Mesenchymal stem cell (in vitro differentiated cells and primary cell): ENCODE measurements at regions not wholly inside any gene's neighbourhood (a gene's known extent, or its start where the extent isn't known, plus 50 kb on each side); places are given as distances from the start of the nearest gene placed in this dataset.
A peak's percentile ranks its signal among the peaks of the same experiment; 100 is the strongest.

Source experiments
- DNase-seq: peaks from one replicate; pipeline ENCODE4 v3.0.0-alpha.2; 2013
- H2AFZ ChIP-seq: one replicate; pipeline ENCODE4 v1.6.1; 2013; ENCODE audit warnings: low read depth, mild to moderate bottlenecking, control low read depth, inconsistent platforms, low read length, moderate library complexity
- H2AK5ac ChIP-seq: 2 replicates; pipeline ENCODE4 v1.6.1; 2013; ENCODE audit warnings: low read length, moderate library complexity, mild to moderate bottlenecking, inconsistent platforms; ENCODE audit not compliant: severe bottlenecking
- H2BK120ac ChIP-seq: one replicate; pipeline ENCODE4 v1.6.1; 2013; ENCODE audit warnings: low read depth, mild to moderate bottlenecking, inconsistent platforms, low read length, moderate library complexity
- H2BK12ac ChIP-seq, 2 experiments: one replicate each; pipeline ENCODE4 v1.6.1; 2013; ENCODE audit warnings: inconsistent platforms in 2 of 2, low read length in 2 of 2, mild to moderate bottlenecking in 2 of 2, moderate library complexity in 2 of 2, control low read depth in 1 of 2
- H2BK15ac ChIP-seq: one replicate; pipeline ENCODE4 v1.6.1; 2013; ENCODE audit warnings: mild to moderate bottlenecking, low read depth, inconsistent platforms; ENCODE audit not compliant: poor library complexity, severe bottlenecking
- H2BK5ac ChIP-seq: 2 replicates; pipeline ENCODE4 v1.6.1; 2013; ENCODE audit warnings: low read depth, mild to moderate bottlenecking, low read length, control low read depth, inconsistent platforms; ENCODE audit not compliant: poor library complexity, severe bottlenecking
- H3K14ac ChIP-seq, 2 experiments: one replicate each; pipeline ENCODE4 v1.6.1; 2013; ENCODE audit warnings: inconsistent platforms in 2 of 2, low read length in 2 of 2, control low read depth in 1 of 2, mild to moderate bottlenecking in 1 of 2, moderate library complexity in 1 of 2
- H3K18ac ChIP-seq, 2 experiments: one replicate each; pipeline ENCODE4 v1.6.1; 2013; ENCODE audit warnings: inconsistent platforms in 2 of 2, low read length in 2 of 2, control low read depth in 1 of 2, low read depth in 1 of 2, mild to moderate bottlenecking in 1 of 2
- H3K23ac ChIP-seq, 2 experiments: one replicate each; pipeline ENCODE4 v1.6.1; 2013; ENCODE audit warnings: inconsistent platforms in 2 of 2, low read length in 2 of 2, mild to moderate bottlenecking in 2 of 2, moderate library complexity in 2 of 2, control low read depth in 1 of 2
- H3K27ac ChIP-seq: 2 replicates; pipeline ENCODE4 v1.5.1; 2013; ENCODE audit warnings: mild to moderate bottlenecking, moderate library complexity, low read length, control low read depth, inconsistent platforms; ENCODE audit not compliant: poor library complexity, severe bottlenecking
- H3K27me3 ChIP-seq, 2 experiments: 2 replicates each; pipeline versions ENCODE4 v1.6.1 to v1.7.0; 2013; ENCODE audit warnings: low read length in 2 of 2, mild to moderate bottlenecking in 2 of 2, moderate library complexity in 2 of 2, control low read depth in 1 of 2, inconsistent platforms in 1 of 2; ENCODE audit not compliant: control insufficient read depth in 1 of 2, insufficient read depth in 1 of 2
- H3K36me3 ChIP-seq, 2 experiments: 2 replicates each; pipeline versions ENCODE4 v1.6.1 to v1.7.0; 2013; ENCODE audit warnings: low read length in 2 of 2, control low read depth in 1 of 2, inconsistent platforms in 1 of 2, low read depth in 1 of 2, mild to moderate bottlenecking in 1 of 2; ENCODE audit not compliant: insufficient read depth in 2 of 2, control insufficient read depth in 1 of 2
- H3K4ac ChIP-seq, 2 experiments: one replicate each; pipeline ENCODE4 v1.6.1; 2013; ENCODE audit warnings: inconsistent platforms in 2 of 2, low read length in 2 of 2, mild to moderate bottlenecking in 2 of 2, moderate library complexity in 2 of 2, control low read depth in 1 of 2, low read depth in 1 of 2
- H3K4me1 ChIP-seq: 2 replicates; pipeline ENCODE4 v1.6.1; 2013; ENCODE audit warnings: low read depth, low read length, control low read depth; ENCODE audit not compliant: control insufficient read depth, insufficient read depth
- H3K4me2 ChIP-seq: 2 replicates; pipeline ENCODE4 v1.6.1; 2013; ENCODE audit warnings: low read length, mild to moderate bottlenecking, inconsistent platforms; ENCODE audit not compliant: poor library complexity, severe bottlenecking
- H3K4me3 ChIP-seq, 2 experiments: 2 replicates each; pipeline versions ENCODE4 v1.5.1 to v1.7.0; 2013; ENCODE audit warnings: low read length in 2 of 2, mild to moderate bottlenecking in 2 of 2, control low read depth in 1 of 2, low read depth in 1 of 2; ENCODE audit not compliant: insufficient read depth in 1 of 2
- H3K79me1 ChIP-seq: replicated peaks from 2 replicates; pipeline ENCODE4 v1.6.1; 2013; ENCODE audit warnings: mild to moderate bottlenecking, control low read depth, low read length, inconsistent platforms; ENCODE audit not compliant: poor library complexity, severe bottlenecking
- H3K9ac ChIP-seq: 2 replicates; pipeline ENCODE4 v1.7.0; 2013; ENCODE audit warnings: mild to moderate bottlenecking, low read length, moderate library complexity
- H3K9me3 ChIP-seq: 2 replicates; pipeline ENCODE4 v1.7.0; 2013; ENCODE audit warnings: mild to moderate bottlenecking, low read length; ENCODE audit not compliant: control insufficient read depth
- H4K8ac ChIP-seq: one replicate; pipeline ENCODE4 v1.6.1; 2013; ENCODE audit warnings: inconsistent platforms, mild to moderate bottlenecking, low read length, moderate library complexity
- H4K91ac ChIP-seq: one replicate; pipeline ENCODE4 v1.6.1; 2013; ENCODE audit warnings: mild to moderate bottlenecking, low read length, inconsistent platforms
- WGBS: methylation state at CpG from one replicate; pipeline ENCODE4 v1.1.7; 2013; ENCODE audit warnings: mixed read lengths; 5-methylcytosine and 5-hydroxymethylcytosine counted together

DNA sequence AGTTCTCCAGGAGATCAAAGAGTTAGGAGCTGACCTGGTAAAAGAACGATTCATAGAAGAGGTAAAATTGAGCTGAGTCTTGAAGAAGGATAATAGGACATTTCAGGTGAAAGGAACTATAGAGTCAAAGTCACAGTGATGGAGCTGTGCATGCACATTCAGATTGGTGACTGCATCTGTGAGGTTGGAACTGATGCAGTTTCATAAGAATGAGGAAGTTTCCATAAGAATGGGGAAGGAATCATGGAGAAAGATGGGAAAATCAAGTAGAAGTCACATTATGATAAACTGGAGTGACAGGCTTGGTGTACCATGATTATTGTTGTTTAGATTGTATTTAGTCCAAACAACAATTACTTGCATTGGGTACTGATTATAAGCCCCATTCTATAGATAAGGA is 232.2 kb downstream of the FAM76B start:
- no peak overlapping the region for H3K14ac ChIP-seq
- H2AFZ ChIP-seq: no peak overlapping the region
- H2AK5ac ChIP-seq: no peak overlapping the region
- no peaks in the 10 kb centered on the region for H3K4me1 ChIP-seq
- H3K4ac ChIP-seq: no peak overlapping the region
- H3K4me3 ChIP-seq: no peak overlapping the region
- H4K8ac ChIP-seq: no peak overlapping the region
- H2BK120ac ChIP-seq: no peak overlapping the region
- no peak overlapping the region for H3K27ac ChIP-seq
- H3K27me3 ChIP-seq: no peaks in the 10 kb centered on the region
- H2BK15ac ChIP-seq: no peak overlapping the region
- no peak overlapping the region for H3K4me2 ChIP-seq
- 87% methylated on average over 1 of the region's 1 CpG for WGBS
- DNase-seq: no peak
- H2BK12ac ChIP-seq: no peak overlapping the region
- no peak overlapping the region for H4K91ac ChIP-seq
- no peaks in the 10 kb centered on the region for H3K79me1 ChIP-seq
- no peaks in the 10 kb centered on the region for H3K9me3 ChIP-seq
- H3K9ac ChIP-seq: no peak overlapping the region
- no peak overlapping the region for H3K23ac ChIP-seq
- no peak overlapping the region for H3K18ac ChIP-seq
- H3K36me3 ChIP-seq: no peaks in the 10 kb centered on the region
- H2BK5ac ChIP-seq: no peak overlapping the region

DNA sequence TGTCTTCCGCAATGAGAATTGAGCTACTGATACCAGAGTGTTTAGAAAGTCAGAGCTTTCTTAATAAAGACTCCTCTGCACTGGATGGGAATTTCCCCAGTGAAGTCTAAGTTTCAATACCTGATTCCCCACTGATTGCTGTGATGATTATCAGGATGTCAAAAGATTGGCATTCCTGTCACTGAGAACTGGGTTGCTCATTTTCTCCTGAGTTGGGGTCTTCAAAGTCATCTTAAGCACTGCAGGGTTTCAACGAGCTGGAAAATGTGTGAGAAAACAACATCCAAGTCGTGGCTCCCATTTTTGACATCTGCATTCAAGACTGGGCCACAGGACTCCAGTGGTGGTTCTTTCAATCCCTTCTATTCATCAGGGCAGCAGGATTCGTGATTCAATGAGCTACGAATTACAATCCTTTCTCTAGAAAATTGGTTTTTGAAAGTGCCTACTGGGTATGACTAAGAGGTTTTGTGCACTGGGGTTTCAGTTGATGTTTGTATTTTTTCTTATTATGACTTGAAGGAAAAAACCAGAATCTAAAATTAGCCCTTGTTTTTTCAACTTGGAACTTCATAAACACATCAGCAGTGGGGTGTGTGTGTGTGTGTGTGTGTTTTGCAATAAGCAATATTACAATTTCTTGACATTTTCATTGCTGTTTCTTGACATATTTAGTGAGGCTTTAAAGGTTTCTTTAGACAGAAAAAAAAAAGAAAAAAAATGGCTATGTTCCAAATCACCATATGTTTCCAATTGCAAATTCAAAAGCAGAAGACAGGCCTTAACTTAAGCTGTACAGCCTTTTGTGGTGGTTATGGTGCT is 233.0 kb downstream of the FAM76B start:
- H2AFZ ChIP-seq: no peak overlapping the region
- H3K23ac ChIP-seq: no peak overlapping the region
- H4K91ac ChIP-seq: no peak overlapping the region
- H3K14ac ChIP-seq: no peak overlapping the region
- H2BK12ac ChIP-seq: peak overlapping the region in 1 of 2 experiments; percentile 83
- no peak overlapping the region for H2AK5ac ChIP-seq
- H3K18ac ChIP-seq: no peak overlapping the region
- no peak overlapping the region for H3K4me2 ChIP-seq
- peak; percentile 80 for DNase-seq
- H3K79me1 ChIP-seq: no peaks in the 10 kb centered on the region
- H3K36me3 ChIP-seq: no peaks in the 10 kb centered on the region
- no peak overlapping the region for H2BK5ac ChIP-seq
- no peaks in the 10 kb centered on the region for H3K9me3 ChIP-seq
- H2BK120ac ChIP-seq: no peak overlapping the region
- H4K8ac ChIP-seq: no peak overlapping the region
- peak overlapping the region in 1 of 2 experiments; percentile 20 for H3K4ac ChIP-seq
- WGBS: 88% methylated on average over 5 of the region's 5 CpGs
- H3K4me3 ChIP-seq: no peak overlapping the region
- no peak overlapping the region for H2BK15ac ChIP-seq
- no peak overlapping the region for H3K27ac ChIP-seq
- H3K9ac ChIP-seq: peak overlapping the region; percentile 26
- no peaks in the 10 kb centered on the region for H3K4me1 ChIP-seq
- H3K27me3 ChIP-seq: no peaks in the 10 kb centered on the region

DNA sequence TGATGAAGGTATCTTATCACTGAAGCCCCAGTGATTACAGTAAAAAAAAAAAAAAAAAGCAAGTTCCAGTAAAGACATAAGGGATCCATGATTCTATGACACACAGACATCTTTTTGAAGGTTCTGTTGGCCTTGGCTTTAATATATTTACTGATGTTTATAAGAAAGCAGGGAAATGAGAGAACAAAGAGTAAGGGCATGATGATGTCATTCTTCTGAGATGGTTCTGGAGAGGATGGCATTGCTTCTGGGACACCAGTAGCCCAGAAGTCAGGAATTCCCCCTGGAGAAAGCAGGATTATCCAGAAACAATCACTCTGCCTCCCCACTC is 233.6 kb downstream of the FAM76B start:
- Histone ChIP-seq H2BK12ac (peak overlapping the region in 1 of 2 experiments; percentile 55), H4K8ac (no peak overlapping the region), H3K79me1 (no peaks in the 10 kb centered on the region), H2AFZ (no peak overlapping the region), H3K27me3 (no peaks in the 10 kb centered on the region), H3K14ac (no peak overlapping the region), H3K36me3 (no peaks in the 10 kb centered on the region), H3K27ac (no peak overlapping the region), H2AK5ac (no peak overlapping the region), H3K4me3 (no peak overlapping the region), H4K91ac (no peak overlapping the region), H2BK15ac (no peak overlapping the region), H3K9me3 (no peaks in the 10 kb centered on the region), H2BK5ac (no peak overlapping the region), H3K4me2 (no peak overlapping the region), H2BK120ac (no peak overlapping the region), H3K4me1 (no peaks in the 10 kb centered on the region), H3K23ac (no peak overlapping the region), H3K9ac (peak overlapping the region; percentile 26), H3K4ac (peak overlapping the region in 1 of 2 experiments; percentile 20), H3K18ac (no peak overlapping the region)
- DNase-seq: peak; percentile 53

DNA sequence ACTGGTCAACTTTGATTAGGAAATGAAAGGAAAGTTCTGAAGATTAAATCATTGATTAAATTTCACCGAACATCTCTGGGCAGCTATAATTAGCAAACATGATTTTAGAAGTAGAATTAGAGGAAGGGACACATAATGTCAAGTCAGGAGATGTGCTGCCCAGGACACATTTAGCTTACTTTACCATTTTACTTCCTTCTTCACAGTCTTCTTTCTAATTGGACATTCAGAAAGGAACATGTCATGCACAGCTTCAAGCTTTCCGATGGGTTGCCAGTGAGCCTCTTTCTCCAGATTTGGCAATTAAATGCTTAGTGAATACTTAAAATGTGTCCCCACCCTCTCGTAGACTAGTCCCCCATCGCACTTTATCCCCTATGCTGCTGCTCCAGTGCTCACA is 234.7 kb downstream of the FAM76B start:
- Histone ChIP-seq H2BK5ac (no peak overlapping the region), H4K91ac (no peak overlapping the region), H3K36me3 (no peaks in the 10 kb centered on the region), H4K8ac (no peak overlapping the region), H2BK120ac (no peak overlapping the region), H3K9ac (no peak overlapping the region), H2BK15ac (no peak overlapping the region), H3K79me1 (no peaks in the 10 kb centered on the region), H3K18ac (no peak overlapping the region), H3K23ac (no peak overlapping the region), H3K4ac (no peak overlapping the region), H2AFZ (no peak overlapping the region), H3K4me3 (no peak overlapping the region), H3K14ac (no peak overlapping the region), H3K9me3 (no peaks in the 10 kb centered on the region), H3K4me2 (no peak overlapping the region), H3K27me3 (no peaks in the 10 kb centered on the region), H3K4me1 (no peaks in the 10 kb centered on the region), H2AK5ac (no peak overlapping the region), H2BK12ac (no peak overlapping the region), H3K27ac (no peak overlapping the region)
- no peak for DNase-seq
- WGBS: 98% methylated on average over 2 of the region's 4 CpGs
